Psoas muscle (tissue), 7 donors: ENCODE measurements at regions not wholly inside any gene's neighbourhood (a gene's known extent, or its start where the extent isn't known, plus 50 kb on each side); places are given as distances from the start of the nearest gene placed in this dataset.

Experiments used
- ATAC-seq, 4 donors: fragments of 200-7000 bp; cut with Tn5 transposase; one replicate each; pipeline ENCODE4 v1.9.1; 2020; ENCODE audit warnings: moderate library complexity in 3 of 4, mild to moderate bottlenecking in 2 of 4
- DNase-seq, 2 donors: peaks; one replicate each; pipeline ENCODE4 v3.0.0-alpha.2; 2020
- H3K27ac ChIP-seq: fragments of 200-600 bp; one replicate; pipeline ENCODE4 v1.8.0; 2022
- H3K27me3 ChIP-seq, 3 donors: fragments of 200-600 bp in 1 of 3; one replicate each; pipeline versions ENCODE4 v1.6.1 to v1.8.0; 2013 to 2022; ENCODE audit warnings: low read length in 2 of 3, mild to moderate bottlenecking in 2 of 3, moderate library complexity in 1 of 3; ENCODE audit not compliant: insufficient read depth in 3 of 3
- H3K36me3 ChIP-seq, 2 donors: fragments of 200-600 bp in 1 of 2; one replicate each; pipeline versions ENCODE4 v1.6.1 to v1.8.0; 2013 to 2022; ENCODE audit warnings: low read depth in 1 of 2, mild to moderate bottlenecking in 1 of 2, moderate library complexity in 1 of 2; ENCODE audit not compliant: insufficient read depth in 1 of 2
- H3K4me1 ChIP-seq: fragments of 200-600 bp; one replicate; pipeline ENCODE4 v1.8.0; 2022
- H3K4me3 ChIP-seq: fragments of 200-600 bp; one replicate; pipeline ENCODE4 v1.8.0; 2022; ENCODE audit warnings: mild to moderate bottlenecking
- H3K9me3 ChIP-seq: fragments of 200-600 bp; one replicate; pipeline ENCODE4 v1.8.0; 2022
- CTCF ChIP-seq: fragments of 200-600 bp; IDR thresholded peaks from one replicate; pipeline ENCODE4 v1.8.0; 2022; ENCODE audit warnings: antibody characterized with exemption
- WGBS, 3 donors: extraction: QIAGEN DNeasy Blood & Tissue Kit; methylation state at CpG; one replicate each; pipeline versions ENCODE4 v1.1.6 to v1.1.7; 2013; 5-methylcytosine and 5-hydroxymethylcytosine counted together
- intact Hi-C, 2 donors: fragments of 100-400 bp; cut with DNase I; formaldehyde crosslinking; loops; one replicate each; pipeline versions ENCODE4 v1.11.0 to v1.14.2; 2022
- donor health status: healthy with polysubstance abuse.
- donor health status: DM: no; HTN: no; CAD: no; lungs with moderate emphysema.
- donor health status: Bipolar disorder and iron deficiency.
- donor health status: healthy.
- donor health status: DM: yes; HTN: yes; CAD: no.
- donor health status: DM: no; HTN: no; CAD: no.
- donor health status: DM: yes; HTN: yes; CAD: no.

GRCh38 chr1:47669081-47669585 lies 231.3 kb downstream of the FOXD2 start:
- Histone ChIP-seq H3K27me3 (peaks cover 0 to 3% (median 0%) of the 10 kb centered on the region in 3 donors), H3K9me3 (no peaks in the 10 kb centered on the region), H3K27ac (no peak overlapping the region), H3K36me3 (no peaks in the 10 kb centered on the region), H3K4me3 (no peak overlapping the region), H3K4me1 (no peaks in the 10 kb centered on the region)
- no peak for TF ChIP-seq CTCF
- DNase-seq (no peak), ATAC-seq (no peak)
- WGBS, 3 donors: 87 to 92% (median 87%) methylated on average over 10 of the region's 10 CpGs
- intact Hi-C loops: no loop called here

GRCh38 chr1:47672622-47673021 lies 234.8 kb downstream of the FOXD2 start:
- H3K4me1 ChIP-seq: no peaks in the 10 kb centered on the region
- H3K27ac ChIP-seq: no peak overlapping the region
- H3K36me3 ChIP-seq: no peaks in the 10 kb centered on the region
- H3K9me3 ChIP-seq: no peaks in the 10 kb centered on the region
- DNase-seq: no peak
- no peak overlapping the region for H3K4me3 ChIP-seq
- no peaks in the 10 kb centered on the region for H3K27me3 ChIP-seq
- intact Hi-C loops: no loop called here
- no peak for TF ChIP-seq CTCF
- no peak for ATAC-seq

GRCh38 chr1:47674189-47674588 lies 236.3 kb downstream of the FOXD2 start:
- no peak overlapping the region for H3K27ac ChIP-seq
- no peaks in the 10 kb centered on the region for H3K36me3 ChIP-seq
- peaks cover 0 to 4% (median 0%) of the 10 kb centered on the region in 3 donors for H3K27me3 ChIP-seq
- no peaks in the 10 kb centered on the region for H3K4me1 ChIP-seq
- DNase-seq: no peak
- H3K4me3 ChIP-seq: no peak overlapping the region
- TF ChIP-seq CTCF: no peak
- no peak for ATAC-seq
- H3K9me3 ChIP-seq: no peaks in the 10 kb centered on the region
- intact Hi-C loops: no loop called here

- ATAC-seq (no peak), DNase-seq (no peak)
- intact Hi-C loops: no loop called here
- no peak overlapping the region for H3K27ac ChIP-seq
- peaks cover 0 to 4% (median 0%) of the 10 kb centered on the region in 3 donors for H3K27me3 ChIP-seq
- H3K9me3 ChIP-seq: no peaks in the 10 kb centered on the region
- H3K36me3 ChIP-seq: no peaks in the 10 kb centered on the region
- no peak overlapping the region for H3K4me3 ChIP-seq
- H3K4me1 ChIP-seq: no peaks in the 10 kb centered on the region
- 83 to 86% (median 84%) methylated on average over 3 of the region's 3 CpGs for WGBS, 3 donors
- TF ChIP-seq CTCF: no peak
Measured at GRCh38 chr1:47675047-47675675, 237.3 kb downstream of the FOXD2 start.

GRCh38 chr1:47675721-47676120 lies 237.9 kb downstream of the FOXD2 start:
- peaks cover 0 to 4% (median 0%) of the 10 kb centered on the region in 3 donors for H3K27me3 ChIP-seq
- H3K4me1 ChIP-seq: no peaks in the 10 kb centered on the region
- H3K36me3 ChIP-seq: no peaks in the 10 kb centered on the region
- no peaks in the 10 kb centered on the region for H3K9me3 ChIP-seq
- DNase-seq (no peak), ATAC-seq (no peak)
- WGBS, 3 donors: 88 to 93% (median 91%) methylated on average over 11 of the region's 11 CpGs
- intact Hi-C loops: no loop called here
- no peak overlapping the region for H3K4me3 ChIP-seq
- H3K27ac ChIP-seq: no peak overlapping the region
- no peak for TF ChIP-seq CTCF
